BLaER1 treated with 17β-estradiol and CSF1 and Interleukin-3, amounts not matched to agents 10 nM and 100 nM (cell line): ENCODE measurements at regions not wholly inside any gene's neighbourhood (a gene's known extent, or its start where the extent isn't known, plus 50 kb on each side); places are given as distances from the start of the nearest gene placed in this dataset.
"Not testable (repeated sequence)": the region's sequence is repeated elsewhere in the genome, so short reads cannot be mapped to it uniquely, and the experiment has no call there.

Experiments
- H3K27ac ChIP-seq, 11 experiments: shearing (Covaris generic); formaldehyde crosslinking; 2 replicates each; pipeline ENCODE4 v1.8.1; 2022
- H3K27me3 ChIP-seq, 11 experiments: shearing (Covaris generic); formaldehyde crosslinking; 2 replicates each; pipeline ENCODE4 v1.8.1; 2022
- H3K36me3 ChIP-seq, 11 experiments: shearing (Covaris generic); formaldehyde crosslinking; 2 replicates each; pipeline ENCODE4 v1.8.1; 2022
- H3K4me1 ChIP-seq, 10 experiments: shearing (Covaris generic); formaldehyde crosslinking; 2 replicates each; pipeline ENCODE4 v1.8.1; 2022
- H3K4me2 ChIP-seq, 11 experiments: shearing (Covaris generic); formaldehyde crosslinking; 2 replicates each; pipeline ENCODE4 v1.8.1; 2022
- H3K4me3 ChIP-seq, 10 experiments: shearing (Covaris generic); formaldehyde crosslinking; 2 replicates each; pipeline ENCODE4 v1.8.1; 2022
- H3K9ac ChIP-seq, 11 experiments: shearing (Covaris generic); formaldehyde crosslinking; 2 replicates each; pipeline ENCODE4 v1.8.1; 2022
- H3K9me3 ChIP-seq, 11 experiments: shearing (Covaris generic); formaldehyde crosslinking; replicated peaks in 1 of 11; 2 replicates each; pipeline ENCODE4 v1.8.1; 2022
- H4K20me1 ChIP-seq, 11 experiments: shearing (Covaris generic); formaldehyde crosslinking; 2 replicates each; pipeline ENCODE4 v1.8.1; 2022
- Cebpa-rat ChIP-seq, 11 experiments: shearing (Covaris generic); IDR thresholded peaks; 2 replicates each; pipeline ENCODE4 v1.8.1; 2022

GRCh38 chr7:35900651-35901050 lies 99.8 kb downstream of the SEPTIN7 start:
- TF ChIP-seq Cebpa-rat (IDR thresholded peaks at IDR 0.05) = no peak
- Histone ChIP-seq H3K27me3 (no peaks in the 10 kb centered on the region), H3K4me1 (no peaks in the 10 kb centered on the region), H4K20me1 (peaks cover 0 to 23% (median 0%) of the 10 kb centered on the region in 11 experiments; a peak in 4 of 22 replicates), H3K9ac (no peak overlapping the region), H3K9me3 (no peaks in the 10 kb centered on the region), H3K27ac (no peak overlapping the region), H3K4me3 (no peak overlapping the region), H3K36me3 (peaks cover 72 to 100% (median 89%) of the 10 kb centered on the region in 11 experiments), H3K4me2 (no peak overlapping the region)

- Histone ChIP-seq H3K4me3 (no peak overlapping the region), H3K9me3 (no peaks in the 10 kb centered on the region; a peak in 2 of 22 replicates), H4K20me1 (peaks cover 0 to 12% (median 0%) of the 10 kb centered on the region in 11 experiments; a peak in 2 of 22 replicates), H3K9ac (no peak overlapping the region), H3K27me3 (no peaks in the 10 kb centered on the region), H3K4me1 (peaks cover 0 to 8% (median 0%) of the 10 kb centered on the region in 10 experiments; a peak in 3 of 20 replicates), H3K36me3 (peaks cover 38 to 67% (median 51%) of the 10 kb centered on the region in 11 experiments), H3K4me2 (no peak overlapping the region), H3K27ac (no peak overlapping the region)
- TF ChIP-seq Cebpa-rat (IDR thresholded peaks at IDR 0.05) = no peak
These were observed 104.7 kb downstream of the SEPTIN7 start for GRCh38 chr7:35905555-35905954.

- Histone ChIP-seq H3K27ac (no peak overlapping the region), H3K4me2 (no peak overlapping the region), H3K27me3 (no peaks in the 10 kb centered on the region), H3K4me1 (peaks cover 0 to 8% (median 0%) of the 10 kb centered on the region in 10 experiments; a peak in 3 of 20 replicates), H3K9ac (no peak overlapping the region), H3K9me3 (peaks cover 0 to 7% (median 2%) of the 10 kb centered on the region in 11 experiments; a peak in 11 of 22 replicates), H4K20me1 (peaks cover 0 to 10% (median 0%) of the 10 kb centered on the region in 11 experiments; a peak in 2 of 22 replicates), H3K36me3 (peaks cover 30 to 65% (median 44%) of the 10 kb centered on the region in 11 experiments), H3K4me3 (no peak overlapping the region)
- no peak for TF ChIP-seq Cebpa-rat (IDR thresholded peaks at IDR 0.05)
These were observed 105.5 kb downstream of the SEPTIN7 start for GRCh38 chr7:35906191-35906908.

- H3K27me3 ChIP-seq = no peaks in the 10 kb centered on the region
- H4K20me1 ChIP-seq = peaks cover 0 to 10% (median 0%) of the 10 kb centered on the region in 11 experiments; a peak in 1 of 22 replicates
- H3K9ac ChIP-seq = no peak overlapping the region
- TF ChIP-seq Cebpa-rat (IDR thresholded peaks at IDR 0.05) = no peak
- peaks cover 0 to 8% (median 0%) of the 10 kb centered on the region in 10 experiments; a peak in 3 of 20 replicates for H3K4me1 ChIP-seq
- no peak overlapping the region for H3K4me2 ChIP-seq
- H3K4me3 ChIP-seq = no peak overlapping the region
- no peak overlapping the region for H3K27ac ChIP-seq
- peaks cover 19 to 54% (median 34%) of the 10 kb centered on the region in 11 experiments for H3K36me3 ChIP-seq
- H3K9me3 ChIP-seq = peaks cover 7 to 26% (median 14%) of the 10 kb centered on the region in 11 experiments; a peak in 21 of 22 replicates
These were observed 107.7 kb downstream of the SEPTIN7 start for GRCh38 chr7:35908331-35909216.

GRCh38 chr7:35909870-35910357 lies 109.1 kb downstream of the SEPTIN7 start:
- Histone ChIP-seq H3K4me2 (no peak overlapping the region), H3K36me3 (peaks cover 9 to 41% (median 21%) of the 10 kb centered on the region in 11 experiments; a peak in 21 of 22 replicates), H4K20me1 (peaks cover 0 to 10% (median 0%) of the 10 kb centered on the region in 11 experiments; a peak in 1 of 22 replicates), H3K4me3 (no peak overlapping the region), H3K27ac (no peak overlapping the region), H3K27me3 (no peaks in the 10 kb centered on the region), H3K4me1 (peaks cover 0 to 8% (median 0%) of the 10 kb centered on the region in 10 experiments; a peak in 3 of 20 replicates), H3K9me3 (peaks cover 7 to 27% (median 14%) of the 10 kb centered on the region in 11 experiments; a peak in 21 of 22 replicates), H3K9ac (no peak overlapping the region)
- no peak for TF ChIP-seq Cebpa-rat (IDR thresholded peaks at IDR 0.05)

- H3K4me2 ChIP-seq, H3K4me1 ChIP-seq, H3K27ac ChIP-seq, H3K9ac ChIP-seq, H3K4me3 ChIP-seq, H3K27me3 ChIP-seq, H4K20me1 ChIP-seq: not testable (repeated sequence)
- H3K9me3 ChIP-seq = peaks cover 7 to 27% (median 14%) of the 10 kb centered on the region in 11 experiments; a peak in 21 of 22 replicates
- H3K36me3 ChIP-seq = peaks cover 3 to 34% (median 14%) of the 10 kb centered on the region in 11 experiments; a peak in 18 of 22 replicates
These were observed 109.8 kb downstream of the SEPTIN7 start for GRCh38 chr7:35910621-35911020.

GRCh38 chr7:35913350-35913749 lies 112.5 kb downstream of the SEPTIN7 start:
- H3K27me3 ChIP-seq, H3K9ac ChIP-seq, H3K4me2 ChIP-seq, H4K20me1 ChIP-seq, H3K4me3 ChIP-seq, H3K27ac ChIP-seq: not testable (repeated sequence)
- peaks cover 0 to 13% (median 8%) of the 10 kb centered on the region in 10 experiments; a peak in 14 of 20 replicates for H3K4me1 ChIP-seq
- H3K36me3 ChIP-seq = peaks cover 0 to 17% (median 5%) of the 10 kb centered on the region in 11 experiments; a peak in 11 of 22 replicates
- H3K9me3 ChIP-seq = peaks cover 7 to 27% (median 14%) of the 10 kb centered on the region in 11 experiments; a peak in 21 of 22 replicates

GRCh38 chr7:35914214-35914613 lies 113.4 kb downstream of the SEPTIN7 start:
- not testable (repeated sequence) for H4K20me1 ChIP-seq, H3K9ac ChIP-seq, H3K27ac ChIP-seq, H3K4me2 ChIP-seq, H3K27me3 ChIP-seq, H3K4me3 ChIP-seq
- H3K4me1 ChIP-seq = peaks cover 0 to 20% (median 16%) of the 10 kb centered on the region in 10 experiments; a peak in 16 of 20 replicates
- peaks cover 0 to 17% (median 5%) of the 10 kb centered on the region in 11 experiments; a peak in 10 of 22 replicates for H3K36me3 ChIP-seq
- peaks cover 7 to 27% (median 14%) of the 10 kb centered on the region in 11 experiments; a peak in 21 of 22 replicates for H3K9me3 ChIP-seq

GRCh38 chr7:35915247-35915955 lies 114.5 kb downstream of the SEPTIN7 start:
- Histone ChIP-seq H3K4me1 (peaks cover 0 to 28% (median 24%) of the 10 kb centered on the region in 10 experiments; a peak in 17 of 20 replicates), H3K36me3 (peaks cover 0 to 17% (median 5%) of the 10 kb centered on the region in 11 experiments; a peak in 10 of 22 replicates), H3K9me3 (peaks cover 7 to 33% (median 15%) of the 10 kb centered on the region in 11 experiments; a peak in 21 of 22 replicates)
- H3K27ac ChIP-seq, H3K9ac ChIP-seq, H3K4me2 ChIP-seq, H4K20me1 ChIP-seq, H3K4me3 ChIP-seq, H3K27me3 ChIP-seq: not testable (repeated sequence)

- H4K20me1 ChIP-seq = not testable (repeated sequence)
These were observed 117.4 kb downstream of the SEPTIN7 start for GRCh38 chr7:35918217-35918616.

More at GRCh38 chr7:35918217-35918616, 117.4 kb downstream of the SEPTIN7 start:
- H3K27ac ChIP-seq = peak overlapping the region in 1 of 11 experiments; percentile 69; a peak in 2 of 22 replicates
- not testable (repeated sequence) for H3K4me3 ChIP-seq, H3K9ac ChIP-seq, H3K27me3 ChIP-seq, H3K36me3 ChIP-seq
- H3K4me2 ChIP-seq = peak overlapping the region in 7 of 11 experiments; percentile 61 to 71 (median 67); a peak in 13 of 22 replicates
- peaks cover 0 to 30% (median 25%) of the 10 kb centered on the region in 10 experiments; a peak in 17 of 20 replicates for H3K4me1 ChIP-seq
- peaks cover 0 to 13% (median 0%) of the 10 kb centered on the region in 11 experiments; a peak in 4 of 22 replicates for H3K9me3 ChIP-seq
